GM12872 (cell line): ENCODE measurements at regions not wholly inside any gene's neighbourhood (a gene's known extent, or its start where the extent isn't known, plus 50 kb on each side); places are given as distances from the start of the nearest gene placed in this dataset.

Experiments used
- TF ChIP-seq, protein P1 (sequence below): IDR thresholded peaks from 3 replicates; pipeline ENCODE4 v1.5.1; 2011; ENCODE audit warnings: low read depth, mild to moderate bottlenecking, low read length, moderate library complexity; ENCODE audit not compliant: insufficient read depth

DNA sequence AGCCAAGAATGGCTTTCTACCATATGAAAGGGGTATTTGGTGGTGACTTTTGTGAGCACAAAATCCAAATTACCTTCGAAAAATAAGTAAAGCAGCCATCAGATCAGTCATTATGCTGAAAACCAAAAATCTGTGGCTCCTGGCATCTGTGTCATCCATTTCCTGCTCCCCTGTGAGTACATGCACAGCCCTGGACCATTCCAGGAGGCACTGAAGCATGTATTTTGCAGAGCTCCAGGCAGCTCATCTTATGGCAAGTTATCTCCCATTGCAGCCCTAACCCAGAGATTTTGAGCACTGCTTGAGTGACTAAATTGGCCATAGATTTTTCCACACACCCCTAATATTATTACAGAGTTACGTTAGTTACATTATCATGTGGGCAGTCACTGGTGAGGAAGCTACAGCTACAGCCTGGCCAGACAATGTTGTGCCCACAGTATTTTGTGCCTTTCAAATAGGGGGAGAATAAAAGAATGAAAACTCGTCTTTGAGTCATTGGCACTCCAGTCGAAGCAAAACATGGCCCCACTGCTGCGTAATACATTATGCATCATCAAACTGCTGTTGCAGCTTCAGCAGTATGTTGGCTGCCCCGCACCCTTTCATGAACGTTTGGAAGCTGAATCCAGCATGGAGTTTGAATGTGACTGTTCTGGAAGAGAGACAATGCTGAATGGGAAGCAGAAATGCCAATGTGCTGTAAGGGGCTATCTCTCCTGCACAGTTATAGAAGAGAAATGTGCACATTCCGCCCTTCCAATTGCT, 702.2 kb downstream of the RNF144A start:
- TF ChIP-seq, protein P1, sequence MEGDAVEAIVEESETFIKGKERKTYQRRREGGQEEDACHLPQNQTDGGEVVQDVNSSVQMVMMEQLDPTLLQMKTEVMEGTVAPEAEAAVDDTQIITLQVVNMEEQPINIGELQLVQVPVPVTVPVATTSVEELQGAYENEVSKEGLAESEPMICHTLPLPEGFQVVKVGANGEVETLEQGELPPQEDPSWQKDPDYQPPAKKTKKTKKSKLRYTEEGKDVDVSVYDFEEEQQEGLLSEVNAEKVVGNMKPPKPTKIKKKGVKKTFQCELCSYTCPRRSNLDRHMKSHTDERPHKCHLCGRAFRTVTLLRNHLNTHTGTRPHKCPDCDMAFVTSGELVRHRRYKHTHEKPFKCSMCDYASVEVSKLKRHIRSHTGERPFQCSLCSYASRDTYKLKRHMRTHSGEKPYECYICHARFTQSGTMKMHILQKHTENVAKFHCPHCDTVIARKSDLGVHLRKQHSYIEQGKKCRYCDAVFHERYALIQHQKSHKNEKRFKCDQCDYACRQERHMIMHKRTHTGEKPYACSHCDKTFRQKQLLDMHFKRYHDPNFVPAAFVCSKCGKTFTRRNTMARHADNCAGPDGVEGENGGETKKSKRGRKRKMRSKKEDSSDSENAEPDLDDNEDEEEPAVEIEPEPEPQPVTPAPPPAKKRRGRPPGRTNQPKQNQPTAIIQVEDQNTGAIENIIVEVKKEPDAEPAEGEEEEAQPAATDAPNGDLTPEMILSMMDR: no peak

DNA sequence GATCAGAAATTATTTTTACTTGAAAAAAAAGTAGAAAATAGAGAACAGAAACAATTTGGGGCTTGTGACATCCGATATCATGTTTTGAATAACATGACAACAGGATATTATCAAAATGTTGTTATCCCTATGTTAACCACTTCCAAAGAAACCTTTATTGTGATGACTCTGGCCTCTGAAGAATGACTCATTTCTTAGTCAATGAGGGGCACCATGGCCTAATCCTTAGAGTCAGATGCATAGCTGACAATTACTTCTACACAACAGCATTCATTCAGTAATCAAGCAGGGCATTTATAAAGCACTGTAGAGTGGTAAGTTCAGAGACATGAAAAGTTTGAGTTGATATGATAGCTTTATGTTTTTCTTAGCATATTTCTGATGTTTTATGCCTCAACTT, 703.0 kb downstream of the RNF144A start:
- TF ChIP-seq, protein P1: no peak

DNA sequence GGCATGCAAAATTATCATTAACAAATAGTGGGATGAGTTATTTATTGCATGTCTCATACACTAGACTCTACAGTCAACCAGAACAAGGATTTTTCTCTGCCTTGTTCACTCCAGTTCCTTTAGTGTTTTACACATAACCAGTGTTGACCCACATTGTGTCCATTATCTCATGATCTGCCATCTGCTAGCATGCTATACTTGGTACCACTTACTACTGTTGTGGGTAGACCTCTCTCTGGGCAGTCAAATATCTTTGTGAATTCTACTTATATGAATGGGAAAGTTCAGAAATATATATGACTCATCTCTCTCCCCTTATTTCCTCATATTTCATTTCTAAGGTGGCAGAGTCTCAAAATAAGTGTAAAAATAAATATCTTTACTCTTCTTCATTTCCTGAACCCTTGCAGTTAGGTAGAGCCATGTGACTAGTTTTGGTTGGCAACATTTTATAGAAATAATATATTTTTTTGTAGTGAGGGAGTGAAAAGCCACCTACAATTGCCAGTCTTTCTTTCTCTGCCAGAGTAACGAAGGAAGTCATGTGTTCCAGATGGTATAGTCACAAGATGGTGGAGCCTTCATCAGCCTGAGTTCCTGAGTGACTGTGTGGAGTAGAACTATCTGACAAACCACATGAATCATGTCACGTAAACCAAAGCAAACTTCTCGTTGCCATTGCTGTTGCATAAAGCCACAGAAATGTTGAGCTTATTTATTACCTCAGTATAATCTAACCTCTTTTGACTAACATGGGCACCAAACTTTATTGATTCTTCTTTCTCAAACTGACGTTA, 704.0 kb downstream of the RNF144A start:
- TF ChIP-seq, protein P1: no peak

DNA sequence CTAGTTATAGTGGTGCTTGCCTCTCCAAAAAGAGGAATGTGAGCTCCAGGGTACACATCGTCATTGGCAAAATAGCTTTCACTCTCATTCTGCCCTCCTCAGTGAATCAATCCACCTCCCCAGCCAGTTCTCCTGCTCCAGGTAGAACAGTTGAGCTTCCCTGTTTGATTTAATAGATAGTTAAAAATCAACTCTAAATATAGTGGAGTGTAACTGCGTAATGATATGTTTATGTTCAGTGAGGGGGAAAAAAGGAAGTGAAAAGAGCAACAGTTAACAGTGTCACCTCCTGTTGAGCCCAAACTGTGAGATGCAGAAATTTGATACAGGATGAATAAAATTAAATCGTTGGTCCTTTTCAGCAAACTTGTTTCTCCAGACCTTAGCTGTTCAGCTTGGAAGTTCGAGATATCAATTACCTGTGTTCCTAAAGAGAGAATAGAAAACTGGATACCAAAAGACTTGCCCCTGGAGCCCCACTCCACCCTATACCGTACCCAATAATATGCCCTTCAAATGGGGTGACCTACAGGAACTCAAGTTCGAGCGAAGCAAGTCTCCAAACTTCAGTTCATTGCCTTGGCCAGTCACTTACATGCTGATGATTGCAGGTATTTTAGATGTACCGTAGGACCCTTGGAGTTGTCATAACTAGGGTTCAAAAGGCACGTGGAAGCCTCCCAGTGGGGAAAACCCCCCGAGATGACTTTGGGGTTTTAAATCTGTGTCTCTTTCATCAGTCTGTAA, 708.4 kb downstream of the RNF144A start:
- TF ChIP-seq, protein P1: no peak

DNA sequence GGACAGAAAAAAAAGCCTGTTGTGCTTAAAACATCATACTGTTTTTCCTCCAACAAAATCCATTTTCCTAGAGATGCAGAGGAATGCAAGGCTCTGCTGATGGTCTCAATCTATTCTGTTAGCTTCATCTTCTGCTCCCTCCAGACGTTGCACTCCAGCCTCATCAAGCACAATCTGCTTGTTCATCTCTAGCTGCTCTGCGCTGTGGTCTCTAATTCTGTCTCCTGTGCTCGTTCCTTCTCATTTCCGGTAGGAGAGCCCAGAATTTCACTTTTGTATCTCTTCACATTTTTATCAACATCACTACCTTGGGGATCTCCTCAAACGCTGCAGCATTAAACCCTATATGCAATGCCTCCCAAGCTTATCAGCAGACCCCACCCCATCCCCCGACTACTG, 708.9 kb downstream of the RNF144A start:
- TF ChIP-seq, protein P1: no peak

DNA sequence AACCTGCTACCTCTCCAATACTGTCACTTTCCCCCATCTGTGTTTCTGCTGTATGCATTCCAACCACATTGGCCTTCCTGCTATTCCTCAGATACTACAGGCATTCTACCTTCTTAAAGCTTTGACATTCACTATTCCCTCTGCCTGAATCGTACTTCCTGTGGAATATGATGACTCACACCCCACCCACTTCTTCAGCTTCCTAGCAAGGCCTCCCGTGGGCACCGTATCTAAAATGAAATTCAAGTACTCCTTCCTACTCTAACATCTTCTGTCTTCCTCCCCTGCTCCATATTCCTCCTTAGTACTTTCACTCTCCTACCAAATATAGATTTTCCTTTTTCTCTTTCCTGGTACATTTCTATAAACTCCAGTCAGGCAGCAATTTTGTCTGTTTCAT, 710.4 kb downstream of the RNF144A start:
- TF ChIP-seq, protein P1: no peak

DNA sequence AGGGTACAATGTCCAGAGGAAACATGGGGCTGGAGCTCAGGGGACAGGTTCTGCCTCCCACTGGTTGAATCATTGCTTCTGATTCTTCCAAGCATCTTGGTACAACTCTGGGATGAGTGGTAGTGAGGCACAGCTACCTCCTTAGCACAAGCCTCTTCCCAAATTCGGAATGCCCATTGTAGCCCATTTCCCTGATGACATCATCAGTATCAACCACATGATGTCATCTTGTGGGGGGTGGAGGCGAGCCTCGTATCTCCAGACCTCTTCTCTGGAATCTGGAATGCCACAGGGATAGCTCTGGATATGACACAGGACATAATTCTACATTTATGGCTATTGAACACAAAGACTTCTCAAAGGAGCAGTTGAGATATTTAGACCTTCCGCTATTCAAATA, 715.2 kb downstream of the RNF144A start:
- TF ChIP-seq, protein P1: no peak
